ENCODE measurements at regions not wholly inside any gene's neighbourhood (a gene's known extent, or its start where the extent isn't known, plus 50 kb on each side); places are given as distances from the start of the nearest gene placed in this dataset.

DNA sequence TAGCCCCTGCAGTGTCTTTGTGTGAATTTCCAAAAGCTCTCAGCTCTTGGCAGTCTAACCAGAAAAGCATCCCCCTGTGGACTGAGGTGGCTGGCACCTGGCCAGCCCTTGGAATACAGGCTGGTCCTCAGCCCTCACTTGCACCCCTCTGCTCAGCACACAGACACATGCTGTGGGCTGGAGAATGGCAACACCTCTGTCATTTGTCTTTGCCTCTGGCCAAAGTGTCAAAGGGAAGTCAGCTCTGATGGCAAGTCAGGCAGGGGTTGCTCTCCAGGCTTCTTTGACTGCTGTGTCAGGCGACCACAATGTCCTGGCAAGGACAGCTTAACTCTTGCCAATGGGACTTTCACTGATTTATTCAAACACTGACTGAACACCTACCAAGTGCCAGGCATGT lies 724.8 kb downstream of the INHBA start:
- TF ChIP-seq, protein P1, sequence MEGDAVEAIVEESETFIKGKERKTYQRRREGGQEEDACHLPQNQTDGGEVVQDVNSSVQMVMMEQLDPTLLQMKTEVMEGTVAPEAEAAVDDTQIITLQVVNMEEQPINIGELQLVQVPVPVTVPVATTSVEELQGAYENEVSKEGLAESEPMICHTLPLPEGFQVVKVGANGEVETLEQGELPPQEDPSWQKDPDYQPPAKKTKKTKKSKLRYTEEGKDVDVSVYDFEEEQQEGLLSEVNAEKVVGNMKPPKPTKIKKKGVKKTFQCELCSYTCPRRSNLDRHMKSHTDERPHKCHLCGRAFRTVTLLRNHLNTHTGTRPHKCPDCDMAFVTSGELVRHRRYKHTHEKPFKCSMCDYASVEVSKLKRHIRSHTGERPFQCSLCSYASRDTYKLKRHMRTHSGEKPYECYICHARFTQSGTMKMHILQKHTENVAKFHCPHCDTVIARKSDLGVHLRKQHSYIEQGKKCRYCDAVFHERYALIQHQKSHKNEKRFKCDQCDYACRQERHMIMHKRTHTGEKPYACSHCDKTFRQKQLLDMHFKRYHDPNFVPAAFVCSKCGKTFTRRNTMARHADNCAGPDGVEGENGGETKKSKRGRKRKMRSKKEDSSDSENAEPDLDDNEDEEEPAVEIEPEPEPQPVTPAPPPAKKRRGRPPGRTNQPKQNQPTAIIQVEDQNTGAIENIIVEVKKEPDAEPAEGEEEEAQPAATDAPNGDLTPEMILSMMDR (conservative IDR thresholded peaks at IDR 0.05 in 1 of 2, IDR thresholded peaks at IDR 0.05 in 1 of 2; ENCODE audit: extremely low read depth in 1 of 2, insufficient read depth in 1 of 2, low read depth in 1 of 2, low read length in 2 of 2) = no peak
- TF ChIP-seq EZH2 (IDR thresholded peaks at IDR 0.05; ENCODE audit: borderline replicate concordance, low read length) = no peak
